ENCODE measurements at regions not wholly inside any gene's neighbourhood (a gene's known extent, or its start where the extent isn't known, plus 50 kb on each side); places are given as distances from the start of the nearest gene placed in this dataset.

DNA sequence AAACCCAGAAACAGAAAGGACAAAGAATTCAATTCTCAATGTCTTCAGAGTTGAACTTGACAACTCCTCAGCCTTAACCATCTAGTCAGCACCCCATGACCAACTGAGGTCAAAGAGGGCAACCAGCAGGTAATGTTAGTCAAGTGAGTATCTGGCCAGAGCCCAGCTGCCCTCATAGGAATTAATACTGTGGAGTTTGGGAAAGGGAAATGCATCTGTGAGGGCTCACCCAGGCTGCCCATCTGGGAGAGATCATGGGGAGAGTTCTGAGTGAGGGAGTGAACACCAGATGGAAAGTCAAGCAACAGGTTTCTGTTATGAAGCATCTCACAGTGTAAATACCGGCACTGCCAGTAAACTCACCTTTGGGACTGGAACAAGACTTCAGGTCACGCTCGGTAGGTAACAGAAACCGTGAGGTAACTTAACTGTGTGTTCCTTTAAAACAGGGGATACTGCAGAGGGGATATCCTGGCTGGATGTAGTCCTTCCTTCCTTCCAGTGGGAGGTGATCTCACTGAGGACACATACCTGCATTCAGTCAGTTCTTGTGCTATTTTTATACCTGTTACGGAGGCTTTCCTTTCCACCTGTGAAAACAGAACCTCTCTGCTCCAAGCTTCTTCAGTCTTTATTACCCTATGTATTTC, 94.4 kb downstream of the DAD1 start:
- H3K27ac ChIP-seq, result no peak overlapping the region
- H3K9me3 ChIP-seq, result no peaks in the 10 kb centered on the region
- in situ Hi-C loops (cut with MboI; ENCODE audit: low pct_ligation_motif_present in 1 of 4, low pct_unique_long_range_greater_than_20kb in 1 of 4, low sequenced_read_pairs in 3 of 4), result no loop called here

DNA sequence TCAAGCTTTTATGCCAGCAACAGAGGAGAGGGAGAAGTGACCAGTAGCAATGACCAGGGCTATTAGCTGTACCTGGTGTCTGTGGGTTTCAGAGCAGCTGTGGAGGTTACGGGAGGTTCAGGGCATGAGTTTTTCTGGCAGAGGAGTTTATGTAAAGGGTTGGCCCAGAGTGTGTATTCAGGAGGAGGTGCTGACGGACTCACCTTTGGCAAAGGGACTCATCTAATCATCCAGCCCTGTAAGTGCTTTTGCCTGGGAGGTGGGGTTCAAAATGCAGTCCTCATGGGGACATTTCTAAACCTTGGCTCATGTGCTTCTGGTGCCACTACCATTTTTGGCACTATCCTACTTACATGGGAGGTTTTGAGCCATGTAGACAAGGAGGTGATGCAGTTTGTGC, 95.3 kb downstream of the DAD1 start:
- Histone ChIP-seq H3K36me3 (no peaks in the 10 kb centered on the region), H3K4me1 (no peaks in the 10 kb centered on the region), H3K27me3 (no peaks in the 10 kb centered on the region), H3K9me3 (no peaks in the 10 kb centered on the region), H3K27ac (peak overlapping the region in 1 of 4 donors; percentile 37), H3K4me3 (no peak overlapping the region)
- in situ Hi-C loops (cut with MboI; ENCODE audit: low pct_ligation_motif_present in 1 of 4, low pct_unique_long_range_greater_than_20kb in 1 of 4, low sequenced_read_pairs in 3 of 4) (no loop called here), intact Hi-C loops (cut with DNase I; ENCODE audit: low total_unique reads) (no loop called here)
- WGBS, 2 donors (ENCODE audit: low coverage in 1 of 2), result 86% methylated on average over 2 of the region's 2 CpGs; no CpG with 5 or more reads in 1 of the 2 donors
- no peak for DNase-seq
- TF ChIP-seq POLR2A (IDR thresholded peaks at IDR 0.05), result no peak
- TF ChIP-seq POLR2AphosphoS5 (IDR thresholded peaks at IDR 0.05), result no peak
- no peak for TF ChIP-seq EP300 (IDR thresholded peaks at IDR 0.05; ENCODE audit: low read depth)
- no peak for TF ChIP-seq CTCF (IDR thresholded peaks at IDR 0.05)

More for the DNA sequence above, 94.4 kb downstream of the DAD1 start:
- Histone ChIP-seq H3K4me1 (no peaks in the 10 kb centered on the region), H3K36me3 (no peaks in the 10 kb centered on the region), H3K27me3 (no peaks in the 10 kb centered on the region), H3K4me3 (no peak overlapping the region)
- 76 to 85% methylated on average over 3 to 5 of the region's 5 CpGs for WGBS, 2 donors (ENCODE audit: low coverage in 1 of 2)
- intact Hi-C loops (cut with DNase I; ENCODE audit: low total_unique reads), result no loop called here
- TF ChIP-seq EP300 (IDR thresholded peaks at IDR 0.05; ENCODE audit: low read depth) (no peak), POLR2AphosphoS5 (IDR thresholded peaks at IDR 0.05) (no peak), CTCF (IDR thresholded peaks at IDR 0.05) (no peak), POLR2A (IDR thresholded peaks at IDR 0.05) (no peak)
- DNase-seq, result no peak

DNA sequence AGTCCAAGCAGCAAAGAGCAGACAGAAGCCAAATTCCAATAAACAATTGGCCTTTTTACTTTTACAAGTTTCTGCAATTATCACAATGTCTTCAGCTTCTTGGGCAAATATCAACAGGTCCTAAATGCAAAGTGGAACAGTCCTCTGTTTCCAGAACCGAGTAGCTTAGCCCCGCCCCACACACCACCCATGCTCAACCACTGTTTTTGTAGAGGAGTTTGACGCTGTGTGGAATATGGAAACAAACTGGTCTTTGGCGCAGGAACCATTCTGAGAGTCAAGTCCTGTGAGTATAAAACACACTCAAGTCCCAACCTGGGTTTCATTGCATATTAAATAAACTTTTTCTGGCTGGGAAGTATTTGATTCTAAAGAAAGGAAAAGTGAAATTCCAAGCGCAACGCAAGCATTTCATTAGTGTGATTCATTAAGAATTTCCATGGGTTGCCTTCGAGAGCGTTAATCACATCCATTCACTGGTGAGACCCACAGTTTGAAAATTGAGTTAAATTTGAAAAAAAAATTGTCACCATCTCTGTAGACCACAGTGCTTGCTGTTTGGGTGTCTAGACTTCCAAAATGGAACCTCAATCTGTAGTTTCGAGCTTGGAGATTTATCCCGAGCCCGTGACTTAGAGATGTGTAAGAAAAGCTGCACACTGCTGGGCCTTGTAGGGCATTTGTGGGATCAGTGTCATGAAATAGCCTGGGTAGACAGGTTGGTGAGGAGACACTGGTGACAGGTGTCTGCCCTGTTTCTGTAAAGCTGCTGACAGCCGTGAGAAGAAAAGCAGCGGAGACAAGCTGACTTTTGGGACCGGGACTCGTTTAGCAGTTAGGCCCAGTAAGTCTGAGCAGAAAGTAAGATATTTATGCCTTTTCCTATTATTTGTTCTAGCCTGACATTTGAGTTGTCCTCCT, 96.1 kb downstream of the DAD1 start:
- intact Hi-C loops (cut with DNase I; ENCODE audit: low total_unique reads) (no loop called here), in situ Hi-C loops (cut with MboI; ENCODE audit: low pct_ligation_motif_present in 1 of 4, low pct_unique_long_range_greater_than_20kb in 1 of 4, low sequenced_read_pairs in 3 of 4) (no loop called here)
- Histone ChIP-seq H3K9me3 (no peaks in the 10 kb centered on the region), H3K4me3 (no peak overlapping the region), H3K27me3 (no peaks in the 10 kb centered on the region), H3K4me1 (no peaks in the 10 kb centered on the region), H3K36me3 (no peaks in the 10 kb centered on the region), H3K27ac (peak overlapping the region in 2 of 4 donors; percentile 15 to 21)
- TF ChIP-seq POLR2A (IDR thresholded peaks at IDR 0.05) (no peak), CTCF (IDR thresholded peaks at IDR 0.05) (no peak), EP300 (IDR thresholded peaks at IDR 0.05; ENCODE audit: low read depth) (no peak), POLR2AphosphoS5 (IDR thresholded peaks at IDR 0.05) (no peak)
- 77 to 100% methylated on average over 2 to 15 of the region's 15 CpGs for WGBS, 2 donors (ENCODE audit: low coverage in 1 of 2)
- DNase-seq, result no peak
